ENCODE measurements at regions not wholly inside any gene's neighbourhood (a gene's known extent, or its start where the extent isn't known, plus 50 kb on each side); places are given as distances from the start of the nearest gene placed in this dataset.

- DNase-seq (ENCODE audit: low read depth, low spot score), result no peak
These were observed 75.6 kb downstream of the ICOS start for GRCh38 chr2:204012072-204012653.

GRCh38 chr2:204015118-204015843, 78.7 kb downstream of the ICOS start:
- no peak for DNase-seq (ENCODE audit: low read depth, low spot score)

- DNase-seq (ENCODE audit: low read depth, low spot score), result no peak
These were observed 82.2 kb downstream of the ICOS start for GRCh38 chr2:204018717-204019116.

GRCh38 chr2:204019572-204020501, 83.3 kb downstream of the ICOS start:
- DNase-seq (ENCODE audit: low read depth, low spot score), result no peak

GRCh38 chr2:204021290-204022081, 84.9 kb downstream of the ICOS start:
- DNase-seq (ENCODE audit: low read depth, low spot score), result no peak

- DNase-seq (ENCODE audit: low read depth, low spot score), result no peak
These were observed 86.0 kb downstream of the ICOS start for GRCh38 chr2:204022550-204022949.

GRCh38 chr2:204023088-204023487, 86.5 kb downstream of the ICOS start:
- DNase-seq (ENCODE audit: low read depth, low spot score), result no peak

GRCh38 chr2:204024503-204024902, 87.9 kb downstream of the ICOS start:
- DNase-seq (ENCODE audit: low read depth, low spot score), result peak; percentile 3

GRCh38 chr2:204024906-204025475, 88.4 kb downstream of the ICOS start:
- no peak for DNase-seq (ENCODE audit: low read depth, low spot score)

GRCh38 chr2:204026294-204026693, 89.7 kb downstream of the ICOS start:
- no peak for DNase-seq (ENCODE audit: low read depth, low spot score)

GRCh38 chr2:204027091-204027490, 90.5 kb downstream of the ICOS start:
- DNase-seq (ENCODE audit: low read depth, low spot score), result no peak

- DNase-seq (ENCODE audit: low read depth, low spot score), result no peak
These were observed 93.8 kb downstream of the ICOS start for GRCh38 chr2:204030322-204030721.

GRCh38 chr2:204031056-204031455, 94.5 kb downstream of the ICOS start:
- no peak for DNase-seq (ENCODE audit: low read depth, low spot score)

- no peak for DNase-seq (ENCODE audit: low read depth, low spot score)
These were observed 95.7 kb downstream of the ICOS start for GRCh38 chr2:204032301-204032700.

GRCh38 chr2:204033611-204034495, 97.3 kb downstream of the ICOS start:
- no peak for DNase-seq (ENCODE audit: low read depth, low spot score)

- DNase-seq (ENCODE audit: low read depth, low spot score), result no peak
These were observed 100.1 kb downstream of the ICOS start for GRCh38 chr2:204036706-204037105.

- no peak for DNase-seq (ENCODE audit: low read depth, low spot score)
These were observed 100.7 kb downstream of the ICOS start for GRCh38 chr2:204037286-204037685.

- no peak for DNase-seq (ENCODE audit: low read depth, low spot score)
These were observed 102.8 kb downstream of the ICOS start for GRCh38 chr2:204039298-204039838.

GRCh38 chr2:204040016-204040415, 103.5 kb downstream of the ICOS start:
- DNase-seq (ENCODE audit: low read depth, low spot score), result no peak

- no peak for DNase-seq (ENCODE audit: low read depth, low spot score)
These were observed 105.8 kb downstream of the ICOS start for GRCh38 chr2:204042401-204042800.
